SK-N-SH (cell line): ENCODE measurements at regions not wholly inside any gene's neighbourhood (a gene's known extent, or its start where the extent isn't known, plus 50 kb on each side); places are given as distances from the start of the nearest gene placed in this dataset.

Source experiments
- CTCF ChIA-PET: fragments of 300-600, 350-600 bp; formaldehyde crosslinking; extraction: SDS; loops from one replicate; lab custom pipeline; 2021; lab: Yijun Ruan, JAX
- POLR2A ChIA-PET: fragments of 350-600 bp; sonication (Branson Sonifier 250); formaldehyde crosslinking; extraction: SDS; loops from one replicate; lab custom pipeline; 2020; ENCODE audit warnings: antibody characterized with exemption, inconsistent platforms; lab: Yijun Ruan, JAX
- DNase-seq: peaks from one replicate; pipeline ENCODE4 v3.0.0; 2012
- H2AFZ ChIP-seq: fragments of 200-600 bp; sonication (generic); 2 replicates; pipeline ENCODE4 v1.8.1; 2016; ENCODE audit warnings: antibody characterized with exemption, mild to moderate bottlenecking, low read depth
- H3F3A ChIP-seq: fragments of 200-600 bp; sonication (generic); replicated peaks from 2 replicates; pipeline ENCODE3; 2016; ENCODE audit warnings: antibody characterized with exemption, mild to moderate bottlenecking; ENCODE audit not compliant: insufficient read depth
- H3K27ac ChIP-seq, 2 experiments: fragments of 200-500 bp in 1 of 2; fragments of 200-600 bp in 1 of 2; sonication (Bioruptor generic) in 1 of 2; sonication (generic), shearing (Covaris generic) in 1 of 2; 2 replicates each; pipeline versions ENCODE4 v1.5.1 to v1.6.1; 2014 to 2016; ENCODE audit warnings: low read depth in 2 of 2, inconsistent platforms in 1 of 2, low read length in 1 of 2, mild to moderate bottlenecking in 1 of 2, mixed read lengths in 1 of 2
- H3K27me3 ChIP-seq: fragments of 200-600 bp; sonication (generic), shearing (Covaris generic); 2 replicates; pipeline ENCODE4 v1.6.1; 2016; ENCODE audit warnings: mixed run types; ENCODE audit not compliant: insufficient read depth
- H3K36me3 ChIP-seq, 2 experiments: fragments of 200-500 bp in 1 of 2; fragments of 200-600 bp in 1 of 2; sonication (Bioruptor generic) in 1 of 2; sonication (generic) in 1 of 2; replicated peaks in 1 of 2; 2 replicates each; pipeline versions ENCODE3 to v1.5.1; 2014 to 2016; ENCODE audit warnings: low read length in 1 of 2, mild to moderate bottlenecking in 1 of 2; ENCODE audit not compliant: insufficient read depth in 2 of 2, control insufficient read depth in 1 of 2
- H3K4me1 ChIP-seq, 2 experiments: fragments of 200-500 bp in 1 of 2; fragments of 200-600 bp in 1 of 2; sonication (Bioruptor generic) in 1 of 2; sonication (generic), shearing (Covaris generic) in 1 of 2; 2 replicates each; pipeline versions ENCODE4 v1.5.1 to v1.6.1; 2014 to 2016; ENCODE audit warnings: low read depth in 1 of 2, low read length in 1 of 2, mixed run types in 1 of 2; ENCODE audit not compliant: insufficient read depth in 2 of 2, control insufficient read depth in 1 of 2
- H3K4me2 ChIP-seq: fragments of 200-600 bp; sonication (generic), shearing (Covaris generic); 2 replicates; pipeline ENCODE4 v1.6.1; 2017; ENCODE audit warnings: mixed run types
- H3K4me3 ChIP-seq, 2 experiments: fragments of 200-500 bp in 1 of 2; fragments of 200-600 bp in 1 of 2; sonication (Bioruptor generic) in 1 of 2; sonication (generic), shearing (Covaris generic) in 1 of 2; 2 replicates each; pipeline versions ENCODE4 v1.5.1 to v1.8.1; 2014 to 2016; ENCODE audit warnings: low read depth in 2 of 2, inconsistent platforms in 1 of 2, low read length in 1 of 2, mild to moderate bottlenecking in 1 of 2, mixed read lengths in 1 of 2, moderate library complexity in 1 of 2
- H3K79me2 ChIP-seq: fragments of 200-600 bp; sonication (generic); 2 replicates; pipeline ENCODE4 v1.8.1; 2017; ENCODE audit warnings: mild to moderate bottlenecking; ENCODE audit not compliant: insufficient read depth
- H3K9ac ChIP-seq: fragments of 200-600 bp; sonication (generic); 2 replicates; pipeline ENCODE4 v1.6.1; 2017; ENCODE audit warnings: mixed run types
- H3K9me2 ChIP-seq: fragments of 200-600 bp; sonication (generic); 2 replicates; pipeline ENCODE4 v1.6.1; 2017; ENCODE audit warnings: mixed run types
- H3K9me3 ChIP-seq: fragments of 200-600 bp; sonication (generic); 2 replicates; pipeline ENCODE4 v1.6.1; 2017; ENCODE audit warnings: mixed run types, mild to moderate bottlenecking, moderate library complexity
- H4K20me1 ChIP-seq: fragments of 200-600 bp; sonication (generic); 2 replicates; pipeline ENCODE4 v1.6.1; 2017; ENCODE audit warnings: mild to moderate bottlenecking, mixed run types; ENCODE audit not compliant: insufficient read depth
- EP300 ChIP-seq, 2 experiments: IDR thresholded peaks; 2 replicates each; pipeline versions ENCODE4 v1.4.0 to v1.6.1; 2012; ENCODE audit warnings: borderline replicate concordance in 1 of 2, low read depth in 1 of 2, low read length in 1 of 2
- EZH2phosphoT487 ChIP-seq: fragments of 200-600 bp; sonication (generic); IDR thresholded peaks from 2 replicates; pipeline ENCODE4 v1.6.1; 2017; ENCODE audit warnings: low read depth, mixed run types, mild to moderate bottlenecking, antibody characterized with exemption, moderate library complexity, borderline replicate concordance
- FOSL2 ChIP-seq: IDR thresholded peaks from 2 replicates; pipeline ENCODE4 v1.4.0; 2012; ENCODE audit warnings: low read depth, mild to moderate bottlenecking, moderate library complexity, borderline replicate concordance
- FOXJ3 ChIP-seq: sonication (generic); formaldehyde crosslinking; IDR thresholded peaks from 2 replicates; pipeline ENCODE4 v1.5.1; 2020; ENCODE audit warnings: mild to moderate bottlenecking, missing genetic modification reagents
- FOXM1 ChIP-seq: IDR thresholded peaks from 2 replicates; pipeline ENCODE4 v1.4.0; 2012; ENCODE audit warnings: low read depth, mild to moderate bottlenecking
- GABPA ChIP-seq: IDR thresholded peaks from 2 replicates; pipeline ENCODE4 v1.4.0; 2012; ENCODE audit warnings: low read depth, mild to moderate bottlenecking
- GATA2 ChIP-seq: sonication (generic); formaldehyde crosslinking; IDR thresholded peaks from 2 replicates; pipeline ENCODE4 v1.5.0; 2020; ENCODE audit warnings: mild to moderate bottlenecking, missing genetic modification reagents
- NFIC ChIP-seq: IDR thresholded peaks from 2 replicates; pipeline ENCODE4 v1.4.0; 2012; ENCODE audit warnings: borderline replicate concordance
- PBX3 ChIP-seq: IDR thresholded peaks from 2 replicates; pipeline ENCODE4; 2012
- RAD21 ChIP-seq: IDR thresholded peaks from 2 replicates; pipeline ENCODE4 v1.6.1; 2012; ENCODE audit warnings: mild to moderate bottlenecking, low read length
- RCOR1 ChIP-seq: fragments of 150-350 bp; IDR thresholded peaks from 2 replicates; pipeline ENCODE4 v1.6.1; 2017; ENCODE audit warnings: antibody characterized with exemption, low read length
- RFX5 ChIP-seq: IDR thresholded peaks from 2 replicates; pipeline ENCODE4 v1.6.1; 2012; ENCODE audit warnings: mild to moderate bottlenecking, improper control_type of control experiment, low read length
- RXRA ChIP-seq: IDR thresholded peaks from 2 replicates; pipeline ENCODE4 v1.4.0; 2012; ENCODE audit warnings: low read depth, mild to moderate bottlenecking, borderline replicate concordance
- SMC3 ChIP-seq: IDR thresholded peaks from 2 replicates; pipeline ENCODE4 v1.6.1; 2012; ENCODE audit warnings: low read depth, low read length, improper control_type of control experiment
- TAF1 ChIP-seq: IDR thresholded peaks from 2 replicates; pipeline ENCODE4 v1.6.1; 2012; ENCODE audit warnings: low read depth, mild to moderate bottlenecking, low read length, moderate library complexity, borderline replicate concordance
- TCF12 ChIP-seq: IDR thresholded peaks from 2 replicates; pipeline ENCODE4 v1.4.0; 2012
- ZBTB33 ChIP-seq: IDR thresholded peaks from 2 replicates; pipeline ENCODE4 v1.4.0; 2012; ENCODE audit warnings: low read depth, borderline replicate concordance
- WGBS: methylation state at CpG from one replicate; pipeline ENCODE4 v1.1.6; 2017; ENCODE audit warnings: low lambda C conversion rate; 5-methylcytosine and 5-hydroxymethylcytosine counted together
- TF ChIP-seq, protein P1 (sequence below): IDR thresholded peaks from 2 replicates; pipeline ENCODE4 v1.4.0; 2012; ENCODE audit warnings: low read depth, borderline replicate concordance
- TF ChIP-seq, protein P2 (sequence below): IDR thresholded peaks from 2 replicates; pipeline ENCODE4 v1.6.1; 2012; ENCODE audit warnings: mild to moderate bottlenecking, low read depth, low read length, moderate library complexity
- TF ChIP-seq, protein P3 (sequence below): fragments of 150-350 bp; IDR thresholded peaks from 2 replicates; pipeline ENCODE4 v1.6.1; 2016; ENCODE audit warnings: mild to moderate bottlenecking, low read depth, low read length

- CTCF ChIA-PET: interaction anchor here (0.6 to 1.4 kb wide), 3 partner anchors 49 to 360 kb away, joined by 3 to 4 read pairs (median 3); no protein-coding TSS in a partner anchor
- 52% methylated on average over 2 of the region's 2 CpGs for WGBS
Observed at GRCh38 chr15:62394079-62394478, 229.0 kb upstream of the C2CD4B start.

GRCh38 chr15:62400778-62401177 lies 235.7 kb upstream of the C2CD4B start:
- Histone ChIP-seq H3K9ac (no peak overlapping the region), H3K36me3 (peaks cover 0 to 14% of the 10 kb centered on the region in 2 experiments), H3K4me1 (peaks cover 2 to 5% of the 10 kb centered on the region in 2 experiments; a peak in 2 of 4 replicates), H3K27me3 (no peaks in the 10 kb centered on the region), H3K9me3 (peaks cover 10% of the 10 kb centered on the region; the same call in 1 of the 2 replicates), H4K20me1 (no peaks in the 10 kb centered on the region), H3K4me3 (no peak overlapping the region), H3F3A (peaks cover 4% of the 10 kb centered on the region), H3K27ac (no peak overlapping the region), H3K79me2 (peaks cover 72% of the 10 kb centered on the region), H3K4me2 (no peak overlapping the region), H2AFZ (no peak overlapping the region), H3K9me2 (no peaks in the 10 kb centered on the region)
- POLR2A ChIA-PET: no interaction called here
- CTCF ChIA-PET: interaction anchor here (0.5 kb wide), 1 partner anchor 298 kb away, joined by 3 read pairs; no protein-coding TSS in a partner anchor
- DNase-seq: no peak
- 90% methylated on average over 5 of the region's 5 CpGs for whole genome bisulfite sequencing
- TF ChIP-seq EZH2phosphoT487 (no peak), TAF1 (no peak), NFIC (no peak), FOXJ3 (CRISPR knock-in tag) (no peak), SMC3 (no peak), RFX5 (no peak), GATA2 (CRISPR knock-in tag) (no peak), FOSL2 (no peak), EP300 (IDR thresholded peaks at IDR 0.05; ENCODE audit: borderline replicate concordance in 1 of 2, low read depth in 1 of 2, low read length in 1 of 2) (no peak), RXRA (no peak), PBX3 (no peak), FOXM1 (no peak), RAD21 (no peak), ZBTB33 (no peak)
- TF ChIP-seq, protein P1, sequence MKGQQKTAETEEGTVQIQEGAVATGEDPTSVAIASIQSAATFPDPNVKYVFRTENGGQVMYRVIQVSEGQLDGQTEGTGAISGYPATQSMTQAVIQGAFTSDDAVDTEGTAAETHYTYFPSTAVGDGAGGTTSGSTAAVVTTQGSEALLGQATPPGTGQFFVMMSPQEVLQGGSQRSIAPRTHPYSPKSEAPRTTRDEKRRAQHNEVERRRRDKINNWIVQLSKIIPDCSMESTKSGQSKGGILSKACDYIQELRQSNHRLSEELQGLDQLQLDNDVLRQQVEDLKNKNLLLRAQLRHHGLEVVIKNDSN: no peak
- TF ChIP-seq, protein P2, sequence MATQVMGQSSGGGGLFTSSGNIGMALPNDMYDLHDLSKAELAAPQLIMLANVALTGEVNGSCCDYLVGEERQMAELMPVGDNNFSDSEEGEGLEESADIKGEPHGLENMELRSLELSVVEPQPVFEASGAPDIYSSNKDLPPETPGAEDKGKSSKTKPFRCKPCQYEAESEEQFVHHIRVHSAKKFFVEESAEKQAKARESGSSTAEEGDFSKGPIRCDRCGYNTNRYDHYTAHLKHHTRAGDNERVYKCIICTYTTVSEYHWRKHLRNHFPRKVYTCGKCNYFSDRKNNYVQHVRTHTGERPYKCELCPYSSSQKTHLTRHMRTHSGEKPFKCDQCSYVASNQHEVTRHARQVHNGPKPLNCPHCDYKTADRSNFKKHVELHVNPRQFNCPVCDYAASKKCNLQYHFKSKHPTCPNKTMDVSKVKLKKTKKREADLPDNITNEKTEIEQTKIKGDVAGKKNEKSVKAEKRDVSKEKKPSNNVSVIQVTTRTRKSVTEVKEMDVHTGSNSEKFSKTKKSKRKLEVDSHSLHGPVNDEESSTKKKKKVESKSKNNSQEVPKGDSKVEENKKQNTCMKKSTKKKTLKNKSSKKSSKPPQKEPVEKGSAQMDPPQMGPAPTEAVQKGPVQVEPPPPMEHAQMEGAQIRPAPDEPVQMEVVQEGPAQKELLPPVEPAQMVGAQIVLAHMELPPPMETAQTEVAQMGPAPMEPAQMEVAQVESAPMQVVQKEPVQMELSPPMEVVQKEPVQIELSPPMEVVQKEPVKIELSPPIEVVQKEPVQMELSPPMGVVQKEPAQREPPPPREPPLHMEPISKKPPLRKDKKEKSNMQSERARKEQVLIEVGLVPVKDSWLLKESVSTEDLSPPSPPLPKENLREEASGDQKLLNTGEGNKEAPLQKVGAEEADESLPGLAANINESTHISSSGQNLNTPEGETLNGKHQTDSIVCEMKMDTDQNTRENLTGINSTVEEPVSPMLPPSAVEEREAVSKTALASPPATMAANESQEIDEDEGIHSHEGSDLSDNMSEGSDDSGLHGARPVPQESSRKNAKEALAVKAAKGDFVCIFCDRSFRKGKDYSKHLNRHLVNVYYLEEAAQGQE: no peak

More at GRCh38 chr15:62394079-62394478, 229.0 kb upstream of the C2CD4B start:
- H3K4me1 ChIP-seq: peaks cover 0 to 12% of the 10 kb centered on the region in 2 experiments; a peak in 3 of 4 replicates
- POLR2A ChIA-PET: no interaction called here
- no peaks in the 10 kb centered on the region for H3K9me3 ChIP-seq
- no peak overlapping the region for H2AFZ ChIP-seq
- no peak for DNase-seq
- no peak overlapping the region for H3K4me2 ChIP-seq
- TF ChIP-seq RCOR1 (no peak), GABPA (no peak), EP300 (IDR thresholded peaks at IDR 0.05; ENCODE audit: borderline replicate concordance in 1 of 2, low read depth in 1 of 2, low read length in 1 of 2) (no peak), FOXM1 (no peak), TCF12 (no peak)
- TF ChIP-seq, protein P3, sequence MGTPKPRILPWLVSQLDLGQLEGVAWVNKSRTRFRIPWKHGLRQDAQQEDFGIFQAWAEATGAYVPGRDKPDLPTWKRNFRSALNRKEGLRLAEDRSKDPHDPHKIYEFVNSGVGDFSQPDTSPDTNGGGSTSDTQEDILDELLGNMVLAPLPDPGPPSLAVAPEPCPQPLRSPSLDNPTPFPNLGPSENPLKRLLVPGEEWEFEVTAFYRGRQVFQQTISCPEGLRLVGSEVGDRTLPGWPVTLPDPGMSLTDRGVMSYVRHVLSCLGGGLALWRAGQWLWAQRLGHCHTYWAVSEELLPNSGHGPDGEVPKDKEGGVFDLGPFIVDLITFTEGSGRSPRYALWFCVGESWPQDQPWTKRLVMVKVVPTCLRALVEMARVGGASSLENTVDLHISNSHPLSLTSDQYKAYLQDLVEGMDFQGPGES: no peak
- no peak overlapping the region for H3K9ac ChIP-seq
- H3K27me3 ChIP-seq: no peaks in the 10 kb centered on the region
- no peak overlapping the region for H3K27ac ChIP-seq
- H4K20me1 ChIP-seq: no peaks in the 10 kb centered on the region
- no peaks in the 10 kb centered on the region for H3K9me2 ChIP-seq
- H3F3A ChIP-seq: peaks cover 4% of the 10 kb centered on the region
- H3K79me2 ChIP-seq: peaks cover 91% of the 10 kb centered on the region
- peaks cover 0 to 5% of the 10 kb centered on the region in 2 experiments for H3K36me3 ChIP-seq
- H3K4me3 ChIP-seq: no peak overlapping the region
